Activated CD8-positive, alpha-beta memory T cell treated with anti-CD3 and anti-CD28 coated beads, Interleukin-2, amount 50 U/mL, for 1 hour (primary cell): ENCODE measurements at regions not wholly inside any gene's neighbourhood (a gene's known extent, or its start where the extent isn't known, plus 50 kb on each side); places are given as distances from the start of the nearest gene placed in this dataset.

Experiments
- DNase-seq: peaks from one replicate; pipeline ENCODE4 v3.0.0-alpha.2; 2020; ENCODE audit errors: extremely low read depth

- DNase-seq = no peak
These were observed 414.2 kb downstream of the FOXO1 start for GRCh38 chr13:40252241-40252640.

DNA sequence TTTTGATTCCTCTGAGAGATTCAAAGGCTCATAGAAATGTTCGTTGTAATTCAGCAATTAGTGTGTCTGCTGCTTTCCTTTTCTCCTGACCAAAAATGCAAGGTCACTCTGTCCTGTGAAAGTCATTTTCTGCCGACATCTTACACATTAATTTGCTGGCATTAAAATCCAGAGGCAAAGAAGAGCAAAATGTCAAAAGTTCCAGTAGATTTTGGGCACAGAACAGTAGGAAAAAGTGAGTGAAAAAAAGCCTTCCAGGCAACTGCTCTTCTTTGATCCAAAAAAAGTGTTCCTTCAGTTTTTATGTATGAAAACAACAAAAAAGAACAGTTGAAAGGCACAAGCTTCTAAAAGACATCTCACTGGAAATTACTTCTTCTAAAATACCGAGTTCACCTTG is 413.8 kb downstream of the FOXO1 start:
- DNase-seq = no peak

DNA sequence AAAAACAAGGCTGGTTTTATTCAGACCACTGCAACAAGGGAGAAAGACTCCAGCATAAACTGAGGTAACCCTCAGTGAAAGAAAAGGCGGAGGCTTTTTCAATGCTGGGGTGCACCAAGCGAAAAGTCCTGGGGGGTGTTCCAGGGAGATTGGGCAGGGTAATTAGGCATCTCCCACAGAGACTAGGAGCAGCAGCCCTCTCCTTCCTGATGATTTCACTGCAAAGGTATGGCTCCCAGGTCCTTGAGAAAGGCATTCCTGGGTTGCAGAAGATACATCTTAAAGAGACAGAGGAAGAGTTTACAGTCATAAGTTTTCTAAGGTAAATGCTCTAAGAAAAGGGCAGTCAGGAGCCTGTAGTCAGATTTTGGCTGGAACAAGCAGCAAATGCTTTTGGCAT is 412.0 kb downstream of the FOXO1 start:
- no peak for DNase-seq

DNA sequence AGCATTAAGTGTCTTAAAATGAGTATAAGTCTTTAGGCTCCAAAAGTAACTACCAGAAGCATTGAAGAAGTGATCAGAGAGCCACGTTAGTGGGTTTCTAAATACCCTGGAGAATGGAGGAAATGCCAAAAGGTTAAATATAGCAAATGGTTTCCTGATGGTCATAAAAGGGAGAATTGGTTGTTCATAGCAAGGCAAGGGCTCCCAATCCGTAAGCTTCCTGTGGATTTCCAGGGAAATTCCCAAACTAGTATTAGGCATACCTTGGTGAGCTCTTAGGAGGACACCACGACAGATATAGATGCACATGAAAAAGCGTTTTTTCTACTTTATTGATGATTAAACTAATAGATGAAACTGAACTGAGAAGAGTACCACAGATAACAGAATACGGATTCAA is 410.9 kb downstream of the FOXO1 start:
- DNase-seq = no peak

DNA sequence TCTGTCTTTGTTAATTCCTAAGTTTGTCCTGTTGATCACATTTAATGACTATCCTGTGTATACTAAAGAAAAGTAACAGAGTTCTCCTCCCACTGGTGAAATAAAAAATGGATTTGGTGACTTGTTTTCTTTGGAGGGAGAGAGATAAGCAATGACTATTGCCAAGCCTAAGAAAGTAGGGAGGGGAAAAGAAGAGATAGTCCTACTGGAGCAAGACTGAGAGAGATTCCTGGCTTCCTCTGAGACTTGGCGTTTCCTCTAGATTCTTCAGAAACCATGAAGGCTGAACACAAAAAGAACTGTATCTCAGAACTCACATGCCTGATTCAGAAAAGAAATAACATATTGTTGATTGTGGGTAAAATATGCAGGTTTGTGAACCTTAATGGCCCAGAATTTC is 406.5 kb downstream of the FOXO1 start:
- DNase-seq = no peak

- no peak for DNase-seq
These were observed 405.1 kb downstream of the FOXO1 start for GRCh38 chr13:40261336-40261735.

GRCh38 chr13:40261947-40262346 is 404.5 kb downstream of the FOXO1 start:
- DNase-seq = no peak

DNA sequence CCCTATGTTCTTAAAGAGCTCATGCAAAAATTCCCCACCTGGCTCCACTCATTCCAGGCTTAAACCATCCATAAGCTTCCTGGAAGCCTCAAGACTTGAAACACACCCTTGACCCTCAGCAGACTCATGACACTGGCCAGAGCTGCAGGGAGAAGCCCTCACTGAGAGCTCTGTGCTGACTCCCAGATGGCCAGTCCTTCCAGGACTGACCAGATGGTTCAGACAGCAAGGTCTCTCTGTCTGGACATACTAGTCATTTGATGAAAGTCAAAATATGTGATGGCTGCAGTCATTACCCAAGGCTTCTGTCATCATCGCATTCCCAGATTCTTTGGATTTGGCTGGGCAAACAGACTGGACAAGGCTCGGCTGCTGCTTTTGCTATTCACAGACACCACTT is 397.4 kb downstream of the FOXO1 start:
- no peak for DNase-seq

DNA sequence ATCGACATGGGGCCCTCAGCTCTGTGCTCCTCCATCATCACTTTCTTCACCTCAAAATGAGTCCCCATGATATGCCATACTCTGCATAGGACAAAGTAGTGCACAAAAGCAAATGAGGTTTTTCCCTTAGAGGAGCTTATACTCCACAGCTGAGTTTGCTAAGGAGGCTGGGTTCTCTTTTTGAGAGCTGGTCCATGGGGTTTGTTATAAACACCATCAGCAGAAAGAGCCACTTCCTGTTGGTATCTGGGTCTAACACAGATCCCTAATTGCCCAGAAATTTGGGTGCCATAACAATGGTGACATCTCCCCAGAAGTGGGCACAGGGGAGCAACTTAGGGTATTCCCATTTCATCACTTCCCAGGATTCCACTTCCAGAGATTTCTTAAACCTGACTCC is 395.7 kb downstream of the FOXO1 start:
- DNase-seq = no peak

- DNase-seq = no peak
These were observed 395.1 kb downstream of the FOXO1 start for GRCh38 chr13:40271271-40271885.

- DNase-seq = no peak
These were observed 394.3 kb downstream of the FOXO1 start for GRCh38 chr13:40271931-40272775.

GRCh38 chr13:40272776-40273139 is 393.7 kb downstream of the FOXO1 start:
- no peak for DNase-seq

- no peak for DNase-seq
These were observed 393.0 kb downstream of the FOXO1 start for GRCh38 chr13:40273253-40274025.

GRCh38 chr13:40274103-40274502 is 392.3 kb downstream of the FOXO1 start:
- no peak for DNase-seq

GRCh38 chr13:40275155-40275554 is 391.3 kb downstream of the FOXO1 start:
- no peak for DNase-seq

- DNase-seq = no peak
These were observed 390.8 kb downstream of the FOXO1 start for GRCh38 chr13:40275636-40276035.

DNA sequence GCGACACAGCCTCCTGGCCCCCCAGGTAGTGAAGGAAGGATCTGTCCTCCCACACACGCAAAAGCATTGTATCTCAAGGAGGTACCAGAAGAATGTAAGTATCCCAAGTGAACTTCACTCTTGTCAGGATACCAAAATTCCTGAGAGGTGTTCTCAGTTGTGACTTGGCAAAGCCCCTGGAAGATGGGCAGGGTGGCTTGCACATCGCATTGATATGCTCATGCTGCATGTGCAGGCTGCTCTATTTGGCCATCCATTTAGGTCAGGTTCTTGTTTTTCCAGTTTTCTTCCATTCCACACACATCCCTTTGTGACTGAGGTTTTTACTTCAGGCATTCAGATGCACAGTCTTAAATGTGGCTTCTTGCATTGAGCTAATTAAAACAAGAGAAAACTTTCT is 382.8 kb downstream of the FOXO1 start:
- no peak for DNase-seq

DNA sequence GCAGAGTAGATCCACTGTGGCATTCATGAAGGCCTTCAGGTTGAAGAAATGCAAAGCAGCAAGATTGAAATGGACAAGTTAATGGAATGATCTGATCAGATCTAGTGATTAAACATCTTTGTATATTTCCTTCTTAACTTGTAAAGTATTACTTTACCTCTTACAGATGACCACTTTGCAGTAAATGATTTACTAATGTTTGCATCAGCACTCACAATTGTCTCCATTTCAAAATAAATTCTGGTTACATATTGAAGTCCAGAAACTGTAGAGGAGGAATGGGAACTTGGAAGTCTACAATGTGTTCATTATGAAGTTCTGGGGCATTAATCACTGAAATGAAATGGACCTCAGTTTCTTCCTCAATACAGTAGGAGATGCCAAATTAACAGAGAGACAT is 380.8 kb downstream of the FOXO1 start:
- no peak for DNase-seq

GRCh38 chr13:40287428-40287827 is 379.0 kb downstream of the FOXO1 start:
- no peak for DNase-seq

GRCh38 chr13:40288259-40288658 is 378.2 kb downstream of the FOXO1 start:
- no peak for DNase-seq

- no peak for DNase-seq
These were observed 375.7 kb downstream of the FOXO1 start for GRCh38 chr13:40290758-40291157.

- DNase-seq = no peak
These were observed 374.3 kb downstream of the FOXO1 start for GRCh38 chr13:40292108-40292507.

GRCh38 chr13:40292536-40292935 is 373.9 kb downstream of the FOXO1 start:
- DNase-seq = no peak
